Retinal pigment epithelial cell (primary cell): ENCODE measurements at regions not wholly inside any gene's neighbourhood (a gene's known extent, or its start where the extent isn't known, plus 50 kb on each side); places are given as distances from the start of the nearest gene placed in this dataset.

Source experiments
- DNase-seq: peaks from one replicate; pipeline ENCODE4 v3.0.0-alpha.2; 2010; ENCODE audit warnings: low read depth
- H3K4me3 ChIP-seq: 2 replicates; pipeline ENCODE4 v1.5.1; 2011; ENCODE audit warnings: mild to moderate bottlenecking, low read length, control low read depth, moderate library complexity
- TF ChIP-seq, protein P1 (sequence below): conservative IDR thresholded peaks from 2 replicates; pipeline ENCODE4 v1.5.1; 2011; ENCODE audit warnings: low read depth, low read length, control low read depth, inconsistent platforms

DNA sequence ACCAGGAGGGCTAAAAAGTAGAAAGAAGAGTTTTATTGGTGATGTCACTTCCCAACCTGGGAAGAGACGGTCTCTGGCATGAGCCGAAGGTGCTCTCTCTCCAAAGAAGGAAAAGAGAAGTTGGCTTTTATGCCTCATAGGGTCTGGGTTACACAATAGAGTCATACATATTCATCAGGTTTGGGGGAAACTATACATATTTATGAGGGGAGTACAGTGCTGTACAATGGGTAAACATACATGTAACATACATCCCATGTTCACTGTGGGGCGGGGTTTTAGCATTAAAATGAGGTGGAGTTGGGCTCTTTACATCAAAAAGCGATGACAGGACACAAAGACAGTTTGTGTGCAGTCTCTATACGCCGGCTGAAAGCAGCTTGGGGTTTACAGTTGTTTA, 701.7 kb downstream of the TYW1 start:
- no peak for DNase-seq
- no peak overlapping the region for H3K4me3 ChIP-seq
- TF ChIP-seq, protein P1, sequence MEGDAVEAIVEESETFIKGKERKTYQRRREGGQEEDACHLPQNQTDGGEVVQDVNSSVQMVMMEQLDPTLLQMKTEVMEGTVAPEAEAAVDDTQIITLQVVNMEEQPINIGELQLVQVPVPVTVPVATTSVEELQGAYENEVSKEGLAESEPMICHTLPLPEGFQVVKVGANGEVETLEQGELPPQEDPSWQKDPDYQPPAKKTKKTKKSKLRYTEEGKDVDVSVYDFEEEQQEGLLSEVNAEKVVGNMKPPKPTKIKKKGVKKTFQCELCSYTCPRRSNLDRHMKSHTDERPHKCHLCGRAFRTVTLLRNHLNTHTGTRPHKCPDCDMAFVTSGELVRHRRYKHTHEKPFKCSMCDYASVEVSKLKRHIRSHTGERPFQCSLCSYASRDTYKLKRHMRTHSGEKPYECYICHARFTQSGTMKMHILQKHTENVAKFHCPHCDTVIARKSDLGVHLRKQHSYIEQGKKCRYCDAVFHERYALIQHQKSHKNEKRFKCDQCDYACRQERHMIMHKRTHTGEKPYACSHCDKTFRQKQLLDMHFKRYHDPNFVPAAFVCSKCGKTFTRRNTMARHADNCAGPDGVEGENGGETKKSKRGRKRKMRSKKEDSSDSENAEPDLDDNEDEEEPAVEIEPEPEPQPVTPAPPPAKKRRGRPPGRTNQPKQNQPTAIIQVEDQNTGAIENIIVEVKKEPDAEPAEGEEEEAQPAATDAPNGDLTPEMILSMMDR: no peak

DNA sequence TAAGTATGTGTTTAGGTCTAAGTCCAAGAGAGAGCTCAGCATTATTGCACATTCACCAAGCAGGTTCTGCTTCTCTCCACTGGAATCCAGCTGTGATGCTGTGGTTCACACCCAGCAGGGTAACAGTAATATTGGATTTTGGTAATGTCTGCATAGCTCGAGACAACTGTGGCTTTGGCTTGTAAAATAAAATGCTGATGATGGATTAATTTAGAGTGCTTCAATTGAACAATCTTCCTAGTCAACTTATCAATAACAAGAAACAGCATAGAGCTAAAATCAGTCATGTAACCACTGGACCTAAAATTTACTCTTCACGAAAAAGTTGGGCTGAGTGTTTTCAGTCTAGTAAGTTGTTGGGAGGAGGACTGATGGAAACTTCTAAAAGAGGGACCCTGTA, 709.2 kb downstream of the TYW1 start:
- H3K4me3 ChIP-seq: no peak overlapping the region
- no peak for DNase-seq
- TF ChIP-seq, protein P1: no peak

DNA sequence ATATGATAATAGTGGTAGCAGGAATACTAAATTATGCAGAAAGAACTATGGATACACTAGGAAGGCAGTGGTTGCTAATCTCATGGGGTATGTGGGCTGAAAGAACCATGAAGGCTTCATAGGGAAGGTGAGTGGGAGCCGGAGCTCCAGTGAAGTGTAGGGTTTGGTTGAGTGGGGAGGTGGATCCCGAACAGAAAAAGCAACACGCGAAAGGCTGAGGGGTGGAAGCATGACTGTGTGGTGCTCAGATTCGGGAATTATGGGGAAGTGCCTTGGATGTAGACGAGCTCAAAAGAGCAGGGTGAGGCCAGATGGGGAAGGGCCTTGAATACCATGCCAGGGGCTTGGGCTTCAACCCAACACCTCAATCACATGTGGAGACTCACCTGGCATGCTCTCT, 715.1 kb downstream of the TYW1 start:
- H3K4me3 ChIP-seq: no peak overlapping the region
- DNase-seq: no peak
- TF ChIP-seq, protein P1: no peak

DNA sequence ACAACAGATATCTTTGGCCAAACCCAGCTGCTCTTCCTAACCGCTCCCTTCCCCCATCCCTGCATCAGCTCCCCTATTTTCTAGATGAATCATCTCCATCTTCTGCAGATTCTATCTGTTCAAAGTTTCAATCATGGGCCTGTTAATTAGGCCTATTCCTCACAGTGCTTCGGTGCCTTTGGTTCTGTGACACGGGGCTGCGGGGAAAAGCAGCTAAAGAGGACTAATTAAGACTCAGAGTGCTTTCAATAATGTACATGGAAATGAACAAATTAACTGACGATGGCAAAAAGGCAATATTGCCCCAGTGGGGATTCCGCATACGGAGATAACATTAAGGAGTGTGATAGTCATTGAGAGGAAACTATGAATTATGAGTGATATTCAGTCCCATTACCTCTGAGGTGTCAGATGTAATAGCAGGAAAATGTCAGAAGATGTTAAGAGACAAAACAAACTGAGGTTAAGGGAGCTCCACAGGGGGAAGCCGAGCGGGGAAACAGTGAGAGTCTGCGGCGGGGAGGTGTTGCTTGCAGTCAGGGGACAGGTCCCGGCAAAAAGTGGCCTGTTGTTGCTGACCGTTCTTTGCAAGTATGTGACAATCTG, 716.9 kb downstream of the TYW1 start:
- TF ChIP-seq, protein P1: no peak
- DNase-seq: no peak
- no peak overlapping the region for H3K4me3 ChIP-seq

DNA sequence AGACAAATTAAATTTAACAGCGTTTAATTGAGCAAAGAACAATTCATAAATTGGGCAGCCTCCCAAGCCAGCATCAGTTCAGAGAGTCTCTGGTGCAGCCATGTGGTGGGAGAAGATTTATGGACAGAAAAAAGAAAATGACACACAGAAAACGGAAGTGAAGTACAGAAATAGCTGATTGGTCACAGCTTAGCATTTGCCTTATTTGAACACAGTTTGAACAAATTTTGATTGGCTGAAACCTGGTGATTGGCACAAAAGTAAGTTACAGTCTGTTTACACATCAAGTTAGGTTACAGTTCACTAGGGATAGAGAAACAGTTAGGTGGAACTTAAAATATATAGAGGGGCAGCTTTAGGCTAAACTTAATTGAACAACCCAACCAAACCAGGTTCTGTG, 720.1 kb downstream of the TYW1 start:
- DNase-seq: no peak
- TF ChIP-seq, protein P1: no peak

DNA sequence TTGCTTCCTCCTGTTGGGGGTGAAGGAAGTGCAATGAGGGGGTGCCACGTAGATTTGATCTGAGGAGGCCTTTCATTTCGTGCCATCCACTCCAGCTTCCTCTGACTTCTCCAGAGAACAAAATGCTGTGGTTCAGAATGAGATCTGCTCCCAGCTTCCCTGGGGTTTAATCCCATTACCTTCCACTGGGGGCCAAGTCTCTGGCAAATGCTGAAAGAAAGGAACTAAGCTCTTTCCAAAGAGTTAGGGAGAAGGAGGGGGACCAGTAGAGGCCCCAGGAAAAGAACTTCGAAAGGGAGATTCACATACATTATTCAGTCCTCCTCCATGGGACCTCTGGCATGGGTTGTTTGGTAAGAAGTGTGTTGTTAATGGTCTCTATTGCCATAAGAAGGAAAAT, 727.0 kb downstream of the TYW1 start:
- no peak overlapping the region for H3K4me3 ChIP-seq
- DNase-seq: no peak
- TF ChIP-seq, protein P1: no peak

More for the DNA sequence above, 720.1 kb downstream of the TYW1 start:
- no peak overlapping the region for H3K4me3 ChIP-seq

DNA sequence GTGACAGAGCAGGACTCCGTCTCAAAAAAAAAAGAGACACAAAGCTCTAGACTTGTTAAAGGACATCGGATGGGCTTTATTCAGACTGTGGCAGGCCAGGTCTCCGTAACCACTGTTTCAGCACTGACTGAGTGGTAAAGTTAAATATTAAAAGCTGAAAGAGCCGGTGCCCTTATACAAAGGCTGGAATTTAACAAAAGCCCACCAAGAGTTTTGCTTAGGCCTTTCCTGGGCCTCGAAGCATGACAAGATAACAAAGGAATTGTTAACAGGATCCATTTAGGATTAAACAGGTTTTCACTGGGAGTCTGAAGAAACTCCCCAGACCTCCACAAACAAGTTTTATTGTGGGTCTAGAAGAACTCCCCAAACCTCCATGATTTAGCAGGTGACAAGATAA, 727.8 kb downstream of the TYW1 start:
- TF ChIP-seq, protein P1: no peak
- no peak for DNase-seq

More for the DNA sequence above, 727.8 kb downstream of the TYW1 start:
- H3K4me3 ChIP-seq: no peak overlapping the region
